ENCODE measurements at regions not wholly inside any gene's neighbourhood (a gene's known extent, or its start where the extent isn't known, plus 50 kb on each side); places are given as distances from the start of the nearest gene placed in this dataset.

DNA sequence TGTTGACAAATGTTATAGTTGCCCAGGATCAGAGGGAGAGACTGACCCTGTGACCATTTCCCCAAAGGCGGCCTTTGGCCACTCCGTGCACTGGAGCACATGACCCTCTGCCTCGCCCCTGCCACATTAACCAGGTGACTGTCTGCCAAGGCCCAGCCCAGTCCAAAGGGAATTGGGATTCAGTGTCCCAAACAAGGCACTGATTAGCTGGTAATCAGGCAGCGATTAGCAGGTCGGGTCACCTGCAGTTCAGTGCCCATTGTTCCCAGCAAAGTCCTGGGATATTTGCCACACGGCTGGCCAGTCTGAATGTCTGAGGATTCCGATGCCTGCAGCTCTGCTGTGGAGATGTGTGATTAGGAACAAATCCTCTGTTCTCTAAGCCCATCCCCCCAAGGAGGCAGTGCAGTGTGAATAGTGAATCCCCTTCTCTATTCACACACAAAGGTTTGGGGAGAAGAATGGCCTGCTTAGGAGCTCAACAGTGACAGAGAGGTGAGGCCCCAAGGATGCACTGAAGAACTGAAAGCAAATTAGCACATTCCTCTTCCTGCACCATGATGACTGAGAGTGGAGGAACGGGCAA is 123.1 kb upstream of the MAF start:
- TF ChIP-seq POLR2A (IDR thresholded peaks at IDR 0.05; ENCODE audit: low read depth, low read length) = no peak
- TF ChIP-seq POLR2AphosphoS5 (IDR thresholded peaks at IDR 0.05; ENCODE audit: low read depth, low read length) = no peak
- no peak for TF ChIP-seq TAF1 (IDR thresholded peaks at IDR 0.05; ENCODE audit: low read depth, low read length)
- TF ChIP-seq SPI1 (IDR thresholded peaks at IDR 0.05; ENCODE audit: low read depth, low read length) = no peak
- no peak for TF ChIP-seq PAX5 (IDR thresholded peaks at IDR 0.05; ENCODE audit: insufficient read depth, low read length, severe bottlenecking)
